Nephron (organoid): ENCODE measurements at regions not wholly inside any gene's neighbourhood (a gene's known extent, or its start where the extent isn't known, plus 50 kb on each side); places are given as distances from the start of the nearest gene placed in this dataset.

Experiments
- H3K27ac Mint-ChIP-seq, 3 experiments: 2 replicates each; pipeline ENCODE4 v1.8.0; 2020; ENCODE audit warnings: mixed read lengths in 3 of 3, mild to moderate bottlenecking in 2 of 3, moderate library complexity in 1 of 3
- H3K27me3 Mint-ChIP-seq: 2 replicates; pipeline ENCODE4 v1.8.0; 2021; ENCODE audit warnings: low read depth, mild to moderate bottlenecking, moderate library complexity, mixed read lengths
- H3K36me3 Mint-ChIP-seq: 2 replicates; pipeline ENCODE4 v1.8.0; 2020; ENCODE audit warnings: low read depth, mixed read lengths
- H3K4me1 Mint-ChIP-seq: 2 replicates; pipeline ENCODE4 v1.8.0; 2020; ENCODE audit warnings: mixed read lengths
- H3K4me3 Mint-ChIP-seq, 3 experiments: 2 replicates each; pipeline ENCODE4 v1.8.0; 2020; ENCODE audit warnings: mild to moderate bottlenecking in 3 of 3, mixed read lengths in 3 of 3, moderate library complexity in 2 of 3
- H3K9me3 Mint-ChIP-seq: 2 replicates; pipeline ENCODE4 v1.8.0; 2020; ENCODE audit warnings: mixed read lengths
- TF ChIP-seq, protein P1 (sequence below), 3 experiments: fragments of 200-600 bp; sonication (generic); IDR thresholded peaks; one replicate each; pipeline ENCODE4 v1.5.0; 2021; ENCODE audit warnings: antibody characterized with exemption in 3 of 3; ENCODE audit not compliant: unreplicated experiment in 3 of 3

DNA sequence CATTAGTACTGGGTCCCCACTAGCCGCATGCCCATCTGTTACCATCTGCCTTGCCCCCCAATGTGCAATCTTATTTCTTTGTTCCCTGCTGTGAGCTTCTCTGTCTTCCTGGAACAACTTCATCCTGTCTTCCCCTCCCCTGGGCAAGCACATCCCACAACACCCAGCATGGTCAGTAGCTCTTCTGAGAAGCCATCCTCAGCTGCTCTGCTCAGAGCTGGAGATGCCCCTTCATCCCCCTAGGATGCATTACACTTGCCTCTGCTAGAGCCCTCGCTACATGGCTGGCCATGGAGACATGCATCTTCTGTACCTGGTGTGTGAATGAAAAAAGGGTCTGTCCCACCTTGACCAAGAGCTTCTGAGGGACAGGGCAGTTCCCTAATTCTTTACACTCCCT lies 141.2 kb downstream of the CDC5L start:
- Mint-ChIP-seq H3K27me3 (peaks cover 43% of the 10 kb centered on the region), H3K9me3 (peaks cover 21% of the 10 kb centered on the region), H3K36me3 (peaks cover 4% of the 10 kb centered on the region), H3K4me1 (peaks cover 11% of the 10 kb centered on the region), H3K27ac (no peak overlapping the region), H3K4me3 (no peak overlapping the region)
- TF ChIP-seq, protein P1, sequence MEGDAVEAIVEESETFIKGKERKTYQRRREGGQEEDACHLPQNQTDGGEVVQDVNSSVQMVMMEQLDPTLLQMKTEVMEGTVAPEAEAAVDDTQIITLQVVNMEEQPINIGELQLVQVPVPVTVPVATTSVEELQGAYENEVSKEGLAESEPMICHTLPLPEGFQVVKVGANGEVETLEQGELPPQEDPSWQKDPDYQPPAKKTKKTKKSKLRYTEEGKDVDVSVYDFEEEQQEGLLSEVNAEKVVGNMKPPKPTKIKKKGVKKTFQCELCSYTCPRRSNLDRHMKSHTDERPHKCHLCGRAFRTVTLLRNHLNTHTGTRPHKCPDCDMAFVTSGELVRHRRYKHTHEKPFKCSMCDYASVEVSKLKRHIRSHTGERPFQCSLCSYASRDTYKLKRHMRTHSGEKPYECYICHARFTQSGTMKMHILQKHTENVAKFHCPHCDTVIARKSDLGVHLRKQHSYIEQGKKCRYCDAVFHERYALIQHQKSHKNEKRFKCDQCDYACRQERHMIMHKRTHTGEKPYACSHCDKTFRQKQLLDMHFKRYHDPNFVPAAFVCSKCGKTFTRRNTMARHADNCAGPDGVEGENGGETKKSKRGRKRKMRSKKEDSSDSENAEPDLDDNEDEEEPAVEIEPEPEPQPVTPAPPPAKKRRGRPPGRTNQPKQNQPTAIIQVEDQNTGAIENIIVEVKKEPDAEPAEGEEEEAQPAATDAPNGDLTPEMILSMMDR (IDR thresholded peaks at IDR 0.05; ENCODE audit: unreplicated experiment in 3 of 3) = no peak

DNA sequence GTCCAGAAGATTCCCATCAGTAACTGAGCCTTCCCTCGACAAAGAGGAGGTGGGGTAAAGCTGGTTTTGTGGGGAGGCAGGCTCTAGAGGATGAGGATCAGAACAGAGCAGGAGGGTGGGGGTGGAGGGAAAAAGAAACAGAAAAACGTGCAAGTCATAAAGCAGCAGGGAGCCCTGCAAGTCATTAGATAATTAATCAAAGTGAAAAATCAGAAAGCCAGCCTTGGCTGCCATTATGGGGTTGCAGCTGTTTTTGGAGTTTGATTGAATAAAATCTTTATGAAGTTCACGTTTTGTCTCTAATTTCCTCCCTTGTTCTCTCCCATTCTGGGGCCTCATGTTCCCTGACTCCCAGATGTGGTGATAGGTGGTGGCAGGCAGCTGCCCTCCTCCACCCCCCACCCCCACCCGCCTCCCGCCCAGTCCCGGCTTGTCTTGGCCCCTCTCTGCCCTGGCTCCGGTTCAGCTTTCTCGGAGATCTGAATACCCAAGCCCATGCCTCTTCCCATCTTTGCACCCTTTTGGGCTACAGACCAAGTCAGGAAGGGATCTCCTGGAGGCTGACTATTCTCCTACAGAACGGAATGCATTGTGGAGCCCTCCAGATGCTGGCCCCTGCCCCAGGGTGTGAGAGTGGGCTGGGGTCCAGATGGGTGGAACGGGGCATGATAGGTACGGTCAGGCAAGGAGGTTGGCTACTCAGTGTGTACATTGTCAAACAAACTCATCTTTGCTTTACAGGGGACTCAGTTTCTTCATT lies 141.8 kb downstream of the CDC5L start:
- TF ChIP-seq, protein P1 (IDR thresholded peaks at IDR 0.05; ENCODE audit: unreplicated experiment in 3 of 3) = no peak
- Mint-ChIP-seq H3K9me3 (peaks cover 15% of the 10 kb centered on the region), H3K4me1 (peaks cover 11% of the 10 kb centered on the region), H3K4me3 (no peak overlapping the region), H3K36me3 (peaks cover 4% of the 10 kb centered on the region), H3K27me3 (peaks cover 43% of the 10 kb centered on the region), H3K27ac (no peak overlapping the region)

DNA sequence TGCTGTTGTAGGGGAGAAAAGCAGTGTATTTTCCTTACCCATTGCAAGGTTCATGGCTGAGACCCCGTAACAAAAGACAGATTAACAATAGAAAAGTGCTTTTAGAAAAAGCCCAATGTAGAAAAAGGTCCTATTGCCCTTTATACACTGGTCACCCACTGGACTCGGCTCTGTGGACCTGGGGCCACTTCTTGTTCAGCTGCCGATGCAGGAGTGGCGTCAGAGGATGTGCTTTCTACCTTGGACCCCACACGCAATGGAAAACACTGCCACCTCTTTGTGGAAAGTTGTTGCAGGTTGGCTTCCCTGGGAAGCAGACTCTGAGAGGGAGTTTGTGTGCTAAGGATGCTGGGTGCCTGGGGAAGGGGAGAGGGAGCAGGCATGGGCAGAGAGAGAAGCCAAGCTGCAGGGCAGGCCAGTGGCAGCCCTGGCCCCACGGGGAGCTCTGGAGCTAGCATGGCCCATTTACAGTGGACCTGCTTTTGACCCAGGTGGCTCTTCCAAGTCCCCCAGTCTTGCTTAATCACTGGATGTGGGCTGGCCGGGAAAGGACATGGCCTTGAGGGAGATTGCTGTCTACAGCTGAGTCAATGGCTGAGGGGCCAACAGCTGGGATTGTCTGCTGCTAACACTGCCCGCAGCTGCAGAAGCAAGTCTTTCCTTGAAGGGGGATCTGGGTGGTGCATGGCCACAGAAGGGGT lies 142.9 kb downstream of the CDC5L start:
- Mint-ChIP-seq H3K27ac (no peak overlapping the region), H3K9me3 (peaks cover 8% of the 10 kb centered on the region), H3K36me3 (peaks cover 4% of the 10 kb centered on the region), H3K4me1 (peaks cover 11% of the 10 kb centered on the region), H3K4me3 (no peak overlapping the region), H3K27me3 (peaks cover 49% of the 10 kb centered on the region)
- TF ChIP-seq, protein P1 (IDR thresholded peaks at IDR 0.05; ENCODE audit: unreplicated experiment in 3 of 3) = no peak

- Mint-ChIP-seq H3K9me3 (peaks cover 4% of the 10 kb centered on the region), H3K27me3 (peaks cover 46% of the 10 kb centered on the region), H3K4me1 (peaks cover 11% of the 10 kb centered on the region), H3K36me3 (peaks cover 1% of the 10 kb centered on the region), H3K4me3 (no peak overlapping the region), H3K27ac (no peak overlapping the region)
- TF ChIP-seq, protein P1 (IDR thresholded peaks at IDR 0.05; ENCODE audit: unreplicated experiment in 3 of 3) = no peak
Measured at GRCh38 chr6:44530910-44531234, 143.4 kb downstream of the CDC5L start.

DNA sequence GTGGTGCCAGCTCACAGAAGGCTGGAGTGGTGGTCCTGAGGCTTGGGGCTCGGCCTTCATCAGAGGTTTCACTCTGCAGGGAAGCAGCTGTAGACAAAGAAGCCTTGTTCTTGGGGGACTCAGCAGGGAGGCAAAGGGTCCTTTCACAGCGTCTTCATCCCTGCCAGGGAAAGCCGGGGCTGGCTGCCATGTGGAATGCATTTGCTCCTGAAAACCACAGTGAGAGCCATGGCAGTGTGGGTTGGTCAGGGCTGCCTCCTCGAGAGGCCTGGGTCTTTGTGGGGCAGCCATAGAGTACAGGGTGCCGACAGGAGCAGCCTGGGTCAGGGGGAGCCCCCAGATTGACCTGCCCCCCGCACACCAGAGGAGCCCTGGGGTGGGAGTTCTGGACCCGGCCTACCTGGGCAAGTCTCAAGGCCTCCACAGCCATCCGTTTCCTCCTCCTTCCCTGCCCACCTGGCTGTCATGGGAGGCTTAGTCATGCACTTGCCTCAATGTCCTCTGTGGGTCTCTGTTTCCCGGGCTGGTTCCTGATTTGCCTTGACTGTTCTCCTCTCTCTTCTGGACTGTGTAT lies 144.0 kb downstream of the CDC5L start:
- Mint-ChIP-seq H3K4me1 (peaks cover 11% of the 10 kb centered on the region), H3K4me3 (no peak overlapping the region)
- TF ChIP-seq, protein P1 (IDR thresholded peaks at IDR 0.05; ENCODE audit: unreplicated experiment in 3 of 3) = no peak

More for the DNA sequence above, 144.0 kb downstream of the CDC5L start:
- no peak overlapping the region for H3K27ac Mint-ChIP-seq
- peaks cover 39% of the 10 kb centered on the region for H3K27me3 Mint-ChIP-seq
- no peaks in the 10 kb centered on the region for H3K9me3 Mint-ChIP-seq
- no peaks in the 10 kb centered on the region for H3K36me3 Mint-ChIP-seq
